ENCODE measurements at regions not wholly inside any gene's neighbourhood (a gene's known extent, or its start where the extent isn't known, plus 50 kb on each side); places are given as distances from the start of the nearest gene placed in this dataset.

DNA sequence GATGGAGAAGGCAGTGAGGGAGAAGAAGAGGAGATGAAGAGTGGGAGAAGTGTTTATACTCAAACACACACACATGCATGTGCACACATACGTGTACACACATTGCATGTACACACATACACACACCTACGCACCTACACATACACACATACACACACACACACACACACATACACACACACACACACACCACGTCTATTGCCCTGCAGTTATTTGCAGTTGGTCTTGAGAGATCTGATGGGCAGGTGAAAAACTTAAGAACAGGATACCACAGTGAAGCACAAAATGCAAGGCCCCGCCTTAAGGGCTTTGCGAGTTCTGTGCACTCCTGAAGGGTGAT lies 190.2 kb downstream of the MYCN start:
- DNase-seq (ENCODE audit: low read depth): no peak
- TF ChIP-seq, protein P1, sequence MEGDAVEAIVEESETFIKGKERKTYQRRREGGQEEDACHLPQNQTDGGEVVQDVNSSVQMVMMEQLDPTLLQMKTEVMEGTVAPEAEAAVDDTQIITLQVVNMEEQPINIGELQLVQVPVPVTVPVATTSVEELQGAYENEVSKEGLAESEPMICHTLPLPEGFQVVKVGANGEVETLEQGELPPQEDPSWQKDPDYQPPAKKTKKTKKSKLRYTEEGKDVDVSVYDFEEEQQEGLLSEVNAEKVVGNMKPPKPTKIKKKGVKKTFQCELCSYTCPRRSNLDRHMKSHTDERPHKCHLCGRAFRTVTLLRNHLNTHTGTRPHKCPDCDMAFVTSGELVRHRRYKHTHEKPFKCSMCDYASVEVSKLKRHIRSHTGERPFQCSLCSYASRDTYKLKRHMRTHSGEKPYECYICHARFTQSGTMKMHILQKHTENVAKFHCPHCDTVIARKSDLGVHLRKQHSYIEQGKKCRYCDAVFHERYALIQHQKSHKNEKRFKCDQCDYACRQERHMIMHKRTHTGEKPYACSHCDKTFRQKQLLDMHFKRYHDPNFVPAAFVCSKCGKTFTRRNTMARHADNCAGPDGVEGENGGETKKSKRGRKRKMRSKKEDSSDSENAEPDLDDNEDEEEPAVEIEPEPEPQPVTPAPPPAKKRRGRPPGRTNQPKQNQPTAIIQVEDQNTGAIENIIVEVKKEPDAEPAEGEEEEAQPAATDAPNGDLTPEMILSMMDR (conservative IDR thresholded peaks at IDR 0.05; ENCODE audit: control insufficient read depth, insufficient read depth, low read depth, low read length): no peak
- no peak overlapping the region for H3K4me3 ChIP-seq (ENCODE audit: control insufficient read depth, low read depth, low read length)

DNA sequence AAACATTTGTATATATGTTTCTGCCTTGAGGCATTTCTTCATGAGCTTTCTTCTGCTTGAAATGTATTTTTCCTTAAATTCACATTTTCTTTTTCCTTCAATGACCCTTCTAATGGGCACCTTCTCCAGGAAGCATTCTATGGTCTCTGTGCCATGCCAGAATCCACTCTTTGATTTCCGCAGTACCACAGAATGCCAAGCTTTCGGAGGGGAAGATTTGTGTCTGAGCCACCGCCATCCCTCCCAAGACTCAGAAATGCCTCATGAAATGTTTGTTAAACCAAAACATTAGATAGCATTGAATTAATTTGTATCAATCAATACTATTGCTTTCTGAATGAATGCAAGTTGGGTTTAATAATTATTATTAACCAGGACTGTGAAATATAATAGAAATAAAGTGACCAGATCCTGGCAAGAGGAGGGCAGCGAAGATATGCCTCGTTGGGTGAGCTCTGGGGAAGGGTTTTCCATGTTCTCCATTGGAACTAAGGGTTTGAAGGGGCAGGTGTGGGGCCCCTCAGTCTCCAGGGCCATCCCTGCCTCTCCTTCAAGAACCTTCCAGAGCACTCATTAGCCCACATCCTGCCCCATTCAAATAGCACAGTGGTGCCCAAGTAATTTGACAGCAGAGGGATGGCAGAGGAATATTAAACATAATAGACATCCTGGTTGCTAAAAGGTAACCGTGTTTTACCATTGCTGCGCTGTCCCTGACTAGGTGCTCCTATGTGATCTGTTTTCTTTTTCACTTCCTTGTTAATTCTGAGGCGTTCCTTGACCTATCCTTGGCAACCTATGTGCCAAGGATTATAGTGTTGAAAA lies 189.6 kb downstream of the MYCN start:
- TF ChIP-seq, protein P1 (conservative IDR thresholded peaks at IDR 0.05; ENCODE audit: control insufficient read depth, insufficient read depth, low read depth, low read length): no peak
- DNase-seq (ENCODE audit: low read depth): no peak
- no peak overlapping the region for H3K4me3 ChIP-seq (ENCODE audit: control insufficient read depth, low read depth, low read length)

DNA sequence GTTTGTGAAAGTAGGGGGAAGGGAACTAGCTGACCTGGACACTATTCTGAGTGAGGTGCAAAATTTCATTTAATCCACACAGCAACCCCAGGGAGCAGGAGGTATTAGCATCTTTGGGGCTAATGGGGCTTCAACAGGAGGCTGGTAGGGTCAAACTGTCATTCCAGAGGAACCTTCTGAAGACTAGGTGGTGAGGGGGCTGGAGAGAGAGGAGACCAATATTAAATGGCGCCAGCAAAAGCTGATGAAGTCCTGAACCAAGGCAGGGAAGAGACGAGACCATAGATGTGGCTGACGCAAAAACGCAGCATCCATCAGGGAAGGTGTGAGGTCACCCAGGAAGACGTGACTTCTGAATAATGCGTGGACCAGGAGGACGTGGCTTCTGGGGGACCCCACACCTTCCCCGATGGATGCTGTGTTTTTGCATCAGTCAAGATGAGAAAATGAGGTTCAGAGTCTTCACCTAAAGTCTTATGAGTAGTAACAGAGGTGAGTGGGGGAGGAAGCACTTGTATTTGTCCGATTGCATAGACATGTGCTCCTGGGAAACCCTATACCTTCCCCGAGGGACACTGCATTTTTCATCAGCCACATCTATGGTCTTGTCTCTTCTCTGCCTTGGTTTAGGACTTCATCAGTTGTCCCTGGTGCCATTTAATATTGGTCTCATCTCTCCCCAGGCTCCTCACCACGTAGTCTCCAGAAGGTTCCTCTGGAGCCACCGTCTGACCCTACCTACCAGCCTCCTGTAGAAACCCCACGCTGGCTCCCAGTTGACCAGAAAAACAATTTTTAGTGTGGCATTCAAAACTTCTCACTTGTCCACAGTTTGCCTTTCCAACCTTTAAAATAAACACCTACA lies 188.6 kb downstream of the MYCN start:
- H3K4me3 ChIP-seq (ENCODE audit: control insufficient read depth, low read depth, low read length): no peak overlapping the region
- DNase-seq (ENCODE audit: low read depth): no peak
- TF ChIP-seq, protein P1 (conservative IDR thresholded peaks at IDR 0.05; ENCODE audit: control insufficient read depth, insufficient read depth, low read depth, low read length): no peak

DNA sequence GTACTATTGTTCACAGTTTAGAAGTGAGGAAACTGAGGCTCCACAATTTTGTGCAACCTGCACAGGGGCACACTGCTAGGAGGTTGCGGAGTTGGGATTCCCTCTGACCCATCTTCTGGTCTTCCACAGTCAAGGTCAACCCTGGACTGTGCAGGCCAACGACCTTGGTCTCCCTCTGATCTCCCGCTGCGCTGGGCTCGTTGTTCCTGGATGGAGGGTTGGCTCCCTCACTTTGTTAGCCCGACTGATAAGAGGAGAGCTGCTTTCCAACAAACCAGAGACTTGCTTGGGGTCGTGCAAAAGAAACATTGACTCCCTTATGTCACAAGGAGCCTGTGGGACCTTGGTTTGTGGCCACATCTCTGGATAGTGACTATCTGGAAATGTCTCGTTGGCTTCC lies 187.6 kb downstream of the MYCN start:
- DNase-seq (ENCODE audit: low read depth): no peak
- H3K4me3 ChIP-seq (ENCODE audit: control insufficient read depth, low read depth, low read length): no peak overlapping the region
- TF ChIP-seq, protein P1 (conservative IDR thresholded peaks at IDR 0.05; ENCODE audit: control insufficient read depth, insufficient read depth, low read depth, low read length): no peak

DNA sequence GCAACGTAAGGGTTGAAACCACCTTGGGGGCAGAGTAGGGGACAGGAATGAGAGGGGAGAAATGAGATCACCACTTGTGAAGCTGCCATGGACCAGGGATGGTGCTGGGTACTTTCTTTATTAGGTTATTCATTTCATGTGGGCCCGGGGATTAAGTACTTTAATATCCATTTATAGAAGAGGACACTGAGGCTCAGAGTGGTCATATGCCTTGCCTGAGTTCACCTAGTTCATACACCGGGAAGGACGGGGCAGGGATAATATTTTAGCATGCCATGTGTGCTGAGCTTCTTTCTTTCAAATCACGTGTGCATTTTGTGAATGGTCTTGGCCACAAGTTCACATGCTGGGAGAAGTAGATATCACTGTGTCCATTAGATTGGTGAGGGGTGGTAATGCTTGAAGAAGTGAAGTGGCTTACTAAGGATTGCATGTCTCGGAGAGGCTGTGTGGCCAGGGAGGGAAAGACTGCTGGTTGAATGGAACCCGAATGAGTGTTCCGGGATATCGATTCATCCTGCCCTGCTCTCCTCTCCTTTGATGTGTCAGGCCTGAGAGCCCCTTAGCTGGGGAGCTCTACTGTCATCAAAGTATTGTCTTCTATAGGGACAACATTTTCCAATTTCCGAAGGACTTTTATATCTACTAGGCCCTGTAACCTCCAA lies 187.1 kb downstream of the MYCN start:
- no peak for DNase-seq (ENCODE audit: low read depth)
- TF ChIP-seq, protein P1 (conservative IDR thresholded peaks at IDR 0.05; ENCODE audit: control insufficient read depth, insufficient read depth, low read depth, low read length): no peak

GRCh38 chr2:16126517-16127275 lies 186.3 kb downstream of the MYCN start:
- H3K4me3 ChIP-seq (ENCODE audit: control insufficient read depth, low read depth, low read length): no peak overlapping the region
- TF ChIP-seq, protein P1 (conservative IDR thresholded peaks at IDR 0.05; ENCODE audit: control insufficient read depth, insufficient read depth, low read depth, low read length): no peak
- DNase-seq (ENCODE audit: low read depth): no peak

More for the DNA sequence above, 187.1 kb downstream of the MYCN start:
- no peak overlapping the region for H3K4me3 ChIP-seq (ENCODE audit: control insufficient read depth, low read depth, low read length)
